ENCODE measurements at regions not wholly inside any gene's neighbourhood (a gene's known extent, or its start where the extent isn't known, plus 50 kb on each side); places are given as distances from the start of the nearest gene placed in this dataset.

- TF ChIP-seq JUND (IDR thresholded peaks at IDR 0.05) (no peak), PBX3 (IDR thresholded peaks at IDR 0.05) (no peak), FOXM1 (IDR thresholded peaks at IDR 0.05; ENCODE audit: low read depth) (no peak), REST (IDR thresholded peaks at IDR 0.05; ENCODE audit: low read depth, low read length) (no peak)
Observed at GRCh38 chr16:79339863-79340262, 260.7 kb downstream of the MAF start.

Data from SK-N-SH (cell line).